ENCODE measurements at regions not wholly inside any gene's neighbourhood (a gene's known extent, or its start where the extent isn't known, plus 50 kb on each side); places are given as distances from the start of the nearest gene placed in this dataset.

DNA sequence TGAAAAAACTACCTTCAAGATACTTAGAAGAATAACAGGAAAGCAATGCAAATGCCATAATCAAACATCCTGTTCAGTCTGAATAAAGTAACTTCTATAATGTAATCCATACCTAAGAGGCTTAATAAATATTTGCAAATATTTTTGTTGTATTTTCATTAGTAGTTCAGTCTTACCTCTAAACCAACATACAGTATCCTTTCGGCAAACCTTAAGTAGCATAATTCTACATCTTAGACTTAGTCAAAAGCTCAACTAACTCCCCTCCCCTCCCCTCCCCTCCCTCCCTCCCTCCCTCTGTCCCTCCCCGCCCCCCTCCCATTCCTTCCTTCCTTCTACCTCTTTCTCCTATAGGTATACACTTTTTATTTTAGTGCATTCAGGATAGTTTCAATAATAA is 1373.2 kb downstream of the SUCLG1 start:
- Histone ChIP-seq H3K27ac (no peak overlapping the region), H3K4me1 (ENCODE audit: insufficient read depth) (no peaks in the 10 kb centered on the region), H3K9me2 (ENCODE audit: insufficient read depth) (no peaks in the 10 kb centered on the region), H3K27me3 (replicated peaks; ENCODE audit: insufficient read depth) (no peaks in the 10 kb centered on the region), H3F3A (ENCODE audit: insufficient read depth) (no peaks in the 10 kb centered on the region), H3K9ac (no peak overlapping the region), H3K4me2 (ENCODE audit: unreplicated experiment) (no peak overlapping the region), H4K20me1 (ENCODE audit: insufficient read depth) (no peaks in the 10 kb centered on the region), H2AFZ (no peak overlapping the region), H3K4me3 (no peak overlapping the region), H3K36me3 (ENCODE audit: low read depth) (no peaks in the 10 kb centered on the region), H3K79me2 (ENCODE audit: insufficient read depth) (no peaks in the 10 kb centered on the region), H3K9me3 (ENCODE audit: low read depth) (no peaks in the 10 kb centered on the region)
- in situ Hi-C loops (cut with MboI): no loop called here
- TF ChIP-seq EZH2phosphoT487 (IDR thresholded peaks at IDR 0.05; ENCODE audit: insufficient read depth, low read depth) (no peak), EZH2 (IDR thresholded peaks at IDR 0.05; ENCODE audit: insufficient read depth, poor library complexity, severe bottlenecking) (no peak)
- WGBS, 2 experiments (ENCODE audit: low coverage in 1 of 2, low lambda C conversion rate in 2 of 2, missing lambda C conversion rate in 2 of 2): 34 to 71% methylated on average over 1 to 2 of the region's 2 CpGs
- no peak for DNase-seq

- no peaks in the 10 kb centered on the region for H3K9me3 ChIP-seq (ENCODE audit: low read depth)
- no peaks in the 10 kb centered on the region for H3K27me3 ChIP-seq (replicated peaks; ENCODE audit: insufficient read depth)
- no peaks in the 10 kb centered on the region for H4K20me1 ChIP-seq (ENCODE audit: insufficient read depth)
- H3K4me1 ChIP-seq (ENCODE audit: insufficient read depth): no peaks in the 10 kb centered on the region
- H3K4me2 ChIP-seq (ENCODE audit: unreplicated experiment): no peak overlapping the region
- H3K9ac ChIP-seq: no peak overlapping the region
- H3F3A ChIP-seq (ENCODE audit: insufficient read depth): no peaks in the 10 kb centered on the region
- no peaks in the 10 kb centered on the region for H3K79me2 ChIP-seq (ENCODE audit: insufficient read depth)
- no peaks in the 10 kb centered on the region for H3K9me2 ChIP-seq (ENCODE audit: insufficient read depth)
- TF ChIP-seq EZH2 (IDR thresholded peaks at IDR 0.05; ENCODE audit: insufficient read depth, poor library complexity, severe bottlenecking) (no peak), EZH2phosphoT487 (IDR thresholded peaks at IDR 0.05; ENCODE audit: insufficient read depth, low read depth) (no peak)
- 21 to 26% methylated on average over 6 of the region's 6 CpGs for WGBS, 2 experiments (ENCODE audit: low coverage in 1 of 2, low lambda C conversion rate in 2 of 2, missing lambda C conversion rate in 2 of 2)
- H3K4me3 ChIP-seq: no peak overlapping the region
- no peaks in the 10 kb centered on the region for H3K36me3 ChIP-seq (ENCODE audit: low read depth)
- peak; percentile 34 for DNase-seq
- H3K27ac ChIP-seq: no peak overlapping the region
- no peak overlapping the region for H2AFZ ChIP-seq
- in situ Hi-C loops (cut with MboI): no loop called here
These were observed 1377.0 kb downstream of the SUCLG1 start for GRCh38 chr2:83081826-83082690.

DNA sequence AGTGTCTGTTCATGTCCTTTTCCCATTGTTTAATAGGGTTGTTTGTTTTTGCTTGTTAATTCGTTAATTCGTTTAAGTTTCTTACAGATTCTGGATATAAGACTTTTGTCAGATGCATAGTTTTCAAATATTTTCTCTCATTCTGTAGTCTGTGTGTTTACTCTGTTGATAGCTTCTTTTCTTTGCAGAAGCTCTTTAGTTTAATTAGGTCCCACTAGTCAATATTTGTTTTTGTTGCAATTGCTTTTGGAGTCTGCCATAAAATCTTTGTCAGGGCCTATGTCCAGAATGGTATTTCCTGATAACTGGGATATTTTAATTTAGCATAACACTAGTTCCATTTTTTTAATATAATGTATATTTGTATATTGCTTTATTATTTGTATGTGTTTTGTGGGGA is 1380.1 kb downstream of the SUCLG1 start:
- 29% methylated on average over 2 of the region's 2 CpGs for WGBS, 2 experiments (ENCODE audit: low coverage in 1 of 2, low lambda C conversion rate in 2 of 2, missing lambda C conversion rate in 2 of 2)
- H3K4me2 ChIP-seq (ENCODE audit: unreplicated experiment): no peak overlapping the region
- no peaks in the 10 kb centered on the region for H3F3A ChIP-seq (ENCODE audit: insufficient read depth)
- H3K36me3 ChIP-seq (ENCODE audit: low read depth): no peaks in the 10 kb centered on the region
- no peak overlapping the region for H2AFZ ChIP-seq
- no peaks in the 10 kb centered on the region for H3K9me2 ChIP-seq (ENCODE audit: insufficient read depth)
- no peaks in the 10 kb centered on the region for H3K27me3 ChIP-seq (replicated peaks; ENCODE audit: insufficient read depth)
- in situ Hi-C loops (cut with MboI): no loop called here
- no peak overlapping the region for H3K27ac ChIP-seq
- no peaks in the 10 kb centered on the region for H3K4me1 ChIP-seq (ENCODE audit: insufficient read depth)
- H3K79me2 ChIP-seq (ENCODE audit: insufficient read depth): no peaks in the 10 kb centered on the region
- no peak for TF ChIP-seq EZH2phosphoT487 (IDR thresholded peaks at IDR 0.05; ENCODE audit: insufficient read depth, low read depth)
- no peak for TF ChIP-seq EZH2 (IDR thresholded peaks at IDR 0.05; ENCODE audit: insufficient read depth, poor library complexity, severe bottlenecking)
- H3K9me3 ChIP-seq (ENCODE audit: low read depth): no peaks in the 10 kb centered on the region
- no peak for DNase-seq
- no peak overlapping the region for H3K9ac ChIP-seq
- no peak overlapping the region for H3K4me3 ChIP-seq
- no peaks in the 10 kb centered on the region for H4K20me1 ChIP-seq (ENCODE audit: insufficient read depth)

DNA sequence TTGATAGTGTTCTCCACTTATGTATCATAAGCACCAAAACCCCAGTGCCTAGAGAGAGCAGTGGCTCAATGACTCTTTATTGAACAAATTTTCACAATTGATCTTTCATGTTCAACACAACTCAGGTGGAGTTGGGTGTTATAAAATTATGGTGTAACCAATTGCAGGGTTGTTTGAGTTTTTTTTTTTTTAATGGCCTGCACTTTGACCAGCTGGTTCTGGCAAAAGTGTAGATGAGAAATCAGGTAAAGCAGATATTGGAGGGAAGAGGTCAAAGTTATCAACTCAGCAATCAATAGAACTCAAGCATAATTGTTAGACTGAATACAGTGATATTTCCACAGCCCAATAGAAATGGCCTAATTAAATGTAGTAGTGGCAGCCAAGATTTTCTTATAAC is 1386.3 kb downstream of the SUCLG1 start:
- Histone ChIP-seq H3K27me3 (replicated peaks; ENCODE audit: insufficient read depth) (no peaks in the 10 kb centered on the region), H4K20me1 (ENCODE audit: insufficient read depth) (no peaks in the 10 kb centered on the region), H3K4me3 (no peak overlapping the region), H3K9ac (no peak overlapping the region), H3K4me1 (ENCODE audit: insufficient read depth) (no peaks in the 10 kb centered on the region), H3K9me2 (ENCODE audit: insufficient read depth) (no peaks in the 10 kb centered on the region), H3K79me2 (ENCODE audit: insufficient read depth) (no peaks in the 10 kb centered on the region), H3K27ac (no peak overlapping the region), H3K36me3 (ENCODE audit: low read depth) (no peaks in the 10 kb centered on the region), H3K4me2 (ENCODE audit: unreplicated experiment) (no peak overlapping the region), H3F3A (ENCODE audit: insufficient read depth) (no peaks in the 10 kb centered on the region), H2AFZ (no peak overlapping the region), H3K9me3 (ENCODE audit: low read depth) (no peaks in the 10 kb centered on the region)
- no peak for DNase-seq
- in situ Hi-C loops (cut with MboI): no loop called here
- TF ChIP-seq EZH2 (IDR thresholded peaks at IDR 0.05; ENCODE audit: insufficient read depth, poor library complexity, severe bottlenecking) (no peak), EZH2phosphoT487 (IDR thresholded peaks at IDR 0.05; ENCODE audit: insufficient read depth, low read depth) (no peak)

Measured in GM23248 (cell line).